HL-60 (cell line): ENCODE measurements at regions not wholly inside any gene's neighbourhood (a gene's known extent, or its start where the extent isn't known, plus 50 kb on each side); places are given as distances from the start of the nearest gene placed in this dataset.

Experiments used
- GABPA ChIP-seq: IDR thresholded peaks from 2 replicates; pipeline ENCODE4 v1.6.1; 2012; ENCODE audit warnings: low read depth
- POLR2AphosphoS5 ChIP-seq: IDR thresholded peaks from 2 replicates; pipeline ENCODE4 v1.6.1; 2012; ENCODE audit warnings: low read depth
- SPI1 ChIP-seq: IDR thresholded peaks from 2 replicates; pipeline ENCODE4 v1.6.1; 2012; ENCODE audit warnings: low read depth, mild to moderate bottlenecking, borderline replicate concordance
- TF ChIP-seq, protein P1 (sequence below): IDR thresholded peaks from one replicate; pipeline ENCODE4 v1.5.1; 2011; ENCODE audit warnings: low read length, control low read depth, inconsistent platforms; ENCODE audit not compliant: insufficient read depth

DNA sequence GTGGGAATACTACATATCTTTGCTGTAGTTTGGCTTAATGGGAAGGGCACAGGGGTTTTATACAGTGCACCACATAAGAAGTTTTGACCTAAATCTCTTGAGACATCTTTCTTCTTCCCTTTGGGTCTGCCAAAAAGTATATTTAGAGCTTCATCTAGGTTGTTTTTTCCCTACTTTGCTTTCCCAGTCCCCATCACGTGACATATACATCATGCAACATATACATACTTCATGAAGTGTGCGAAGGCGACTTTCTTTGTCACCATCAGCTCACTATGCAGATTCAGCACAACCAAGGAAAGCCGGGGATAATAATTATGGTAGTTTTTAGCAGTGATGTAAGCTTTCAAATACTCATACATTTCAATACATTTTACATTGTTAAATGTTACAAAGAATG is 177.1 kb upstream of the PPP1R3A start:
- TF ChIP-seq POLR2AphosphoS5 (no peak), GABPA (no peak), SPI1 (no peak)
- TF ChIP-seq, protein P1, sequence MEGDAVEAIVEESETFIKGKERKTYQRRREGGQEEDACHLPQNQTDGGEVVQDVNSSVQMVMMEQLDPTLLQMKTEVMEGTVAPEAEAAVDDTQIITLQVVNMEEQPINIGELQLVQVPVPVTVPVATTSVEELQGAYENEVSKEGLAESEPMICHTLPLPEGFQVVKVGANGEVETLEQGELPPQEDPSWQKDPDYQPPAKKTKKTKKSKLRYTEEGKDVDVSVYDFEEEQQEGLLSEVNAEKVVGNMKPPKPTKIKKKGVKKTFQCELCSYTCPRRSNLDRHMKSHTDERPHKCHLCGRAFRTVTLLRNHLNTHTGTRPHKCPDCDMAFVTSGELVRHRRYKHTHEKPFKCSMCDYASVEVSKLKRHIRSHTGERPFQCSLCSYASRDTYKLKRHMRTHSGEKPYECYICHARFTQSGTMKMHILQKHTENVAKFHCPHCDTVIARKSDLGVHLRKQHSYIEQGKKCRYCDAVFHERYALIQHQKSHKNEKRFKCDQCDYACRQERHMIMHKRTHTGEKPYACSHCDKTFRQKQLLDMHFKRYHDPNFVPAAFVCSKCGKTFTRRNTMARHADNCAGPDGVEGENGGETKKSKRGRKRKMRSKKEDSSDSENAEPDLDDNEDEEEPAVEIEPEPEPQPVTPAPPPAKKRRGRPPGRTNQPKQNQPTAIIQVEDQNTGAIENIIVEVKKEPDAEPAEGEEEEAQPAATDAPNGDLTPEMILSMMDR, result no peak
